Naive thymus-derived CD4-positive, alpha-beta T cell (primary cell): ENCODE measurements at regions not wholly inside any gene's neighbourhood (a gene's known extent, or its start where the extent isn't known, plus 50 kb on each side); places are given as distances from the start of the nearest gene placed in this dataset.
"Not testable (repeated sequence)": the region's sequence is repeated elsewhere in the genome, so short reads cannot be mapped to it uniquely, and the experiment has no call there.

ENCODE experiments used
- ATAC-seq: fragments of 150-1000 bp; cut with Tn5 transposase; 2 replicates; pipeline ENCODE4 v1.10.0; 2021; ENCODE audit warnings: mild to moderate bottlenecking, moderate library complexity
- CTCF ChIA-PET: fragments of 350-600 bp; sonication (Branson Sonifier 250); formaldehyde crosslinking; loops from one replicate; lab custom pipeline; 2021; ENCODE audit warnings: antibody characterized with exemption; lab: Charles Lee
- POLR2A ChIA-PET: fragments of 350-600 bp; sonication (Branson Sonifier 250); formaldehyde crosslinking; loops from one replicate; lab custom pipeline; 2021; ENCODE audit warnings: antibody characterized with exemption, inconsistent platforms; lab: Charles Lee
- DNase-seq, 9 donors: peaks; one replicate each; pipeline versions ENCODE4 v3.0.0 to v3.0.0-alpha.2; 2020 to 2022; ENCODE audit warnings: mixed read lengths in 1 of 9
- H3K27ac ChIP-seq: one replicate; pipeline ENCODE4 v1.7.0; 2013; ENCODE audit warnings: mild to moderate bottlenecking, low read depth, low read length, moderate library complexity
- H3K27me3 ChIP-seq, 2 donors: one replicate each; pipeline ENCODE4 v1.7.0; 2013; ENCODE audit warnings: low read length in 2 of 2, mild to moderate bottlenecking in 2 of 2, moderate library complexity in 2 of 2; ENCODE audit not compliant: control insufficient read depth in 2 of 2, insufficient read depth in 2 of 2
- H3K36me3 ChIP-seq, 3 experiments: 1 replicate in 2 of 3; 2 replicates in 1 of 3; pipeline ENCODE4 v1.7.0; 2013; ENCODE audit warnings: low read length in 3 of 3, mild to moderate bottlenecking in 3 of 3, moderate library complexity in 1 of 3; ENCODE audit not compliant: insufficient read depth in 3 of 3, control insufficient read depth in 2 of 3
- H3K4me1 ChIP-seq, 2 donors: one replicate each; pipeline ENCODE4 v1.7.0; 2013; ENCODE audit warnings: low read length in 2 of 2, mild to moderate bottlenecking in 2 of 2, moderate library complexity in 1 of 2; ENCODE audit not compliant: control insufficient read depth in 2 of 2, insufficient read depth in 2 of 2
- H3K4me3 ChIP-seq: 2 replicates; pipeline ENCODE4 v1.7.0; 2013; ENCODE audit warnings: mild to moderate bottlenecking, low read length
- H3K9me3 ChIP-seq, 3 experiments: 1 replicate in 2 of 3; 2 replicates in 1 of 3; pipeline ENCODE4 v1.7.0; 2013; ENCODE audit warnings: low read length in 3 of 3; ENCODE audit not compliant: control insufficient read depth in 2 of 3
- H3K27ac Mint-ChIP-seq, 9 donors: one replicate each; pipeline ENCODE4 v1.8.0; 2020 to 2022; ENCODE audit warnings: mixed read lengths in 9 of 9, mild to moderate bottlenecking in 8 of 9, moderate library complexity in 5 of 9, inconsistent platforms in 2 of 9
- H3K27me3 Mint-ChIP-seq, 5 donors: one replicate each; pipeline ENCODE4 v1.8.0; 2021 to 2022; ENCODE audit warnings: mixed read lengths in 5 of 5, mild to moderate bottlenecking in 1 of 5
- H3K36me3 Mint-ChIP-seq, 5 donors: one replicate each; pipeline ENCODE4 v1.8.0; 2020 to 2022; ENCODE audit warnings: mixed read lengths in 5 of 5, mild to moderate bottlenecking in 3 of 5, inconsistent platforms in 1 of 5
- H3K4me1 Mint-ChIP-seq, 7 donors: one replicate each; pipeline ENCODE4 v1.8.0; 2020 to 2022; ENCODE audit warnings: mixed read lengths in 7 of 7, mild to moderate bottlenecking in 3 of 7, inconsistent platforms in 1 of 7
- H3K4me3 Mint-ChIP-seq, 10 donors: one replicate each; pipeline ENCODE4 v1.8.0; 2020 to 2022; ENCODE audit warnings: mild to moderate bottlenecking in 10 of 10, mixed read lengths in 10 of 10, moderate library complexity in 6 of 10, inconsistent platforms in 2 of 10
- H3K9me3 Mint-ChIP-seq, 11 donors: one replicate each; pipeline ENCODE4 v1.8.0; 2020 to 2022; ENCODE audit warnings: mixed read lengths in 11 of 11, mild to moderate bottlenecking in 4 of 11, inconsistent platforms in 1 of 11, moderate library complexity in 1 of 11
- intact Hi-C, 2 donors: fragments of 100-400 bp; cut with micrococcal nuclease; formaldehyde crosslinking; loops; one replicate each; pipeline ENCODE4 v1.15.1; 2023

- H3K27me3 Mint-ChIP-seq, H3K36me3 ChIP-seq, ATAC-seq, POLR2A ChIA-PET, CTCF ChIA-PET, DNase-seq, H3K27me3 ChIP-seq, H3K4me3 ChIP-seq, H3K36me3 Mint-ChIP-seq, H3K27ac ChIP-seq, H3K9me3 ChIP-seq, H3K27ac Mint-ChIP-seq, H3K4me1 ChIP-seq, H3K4me3 Mint-ChIP-seq, H3K4me1 Mint-ChIP-seq, intact Hi-C loops: not testable (repeated sequence)
- peaks cover 8 to 49% (median 16%) of the 10 kb centered on the region in 11 donors for H3K9me3 Mint-ChIP-seq
These were observed 975.7 kb downstream of the TBC1D32 start for GRCh38 chr6:120358535-120358934.

GRCh38 chr6:120357447-120357846 is 976.8 kb downstream of the TBC1D32 start:
- ChIA-PET POLR2A (no interaction called here), CTCF (no interaction called here)
- ATAC-seq: no peak
- DNase-seq: no peak
- H3K36me3 ChIP-seq: no peaks in the 10 kb centered on the region
- H3K4me3 ChIP-seq: no peak overlapping the region
- Mint-ChIP-seq H3K27me3 (no peaks in the 10 kb centered on the region), H3K9me3 (peaks cover 7 to 48% (median 15%) of the 10 kb centered on the region in 11 donors), H3K4me3 (no peak overlapping the region), H3K36me3 (peaks cover 0 to 4% (median 0%) of the 10 kb centered on the region in 5 donors), H3K4me1 (no peaks in the 10 kb centered on the region), H3K27ac (no peak overlapping the region)
- intact Hi-C loops: no loop called here
- H3K4me1 ChIP-seq: no peaks in the 10 kb centered on the region
- no peaks in the 10 kb centered on the region for H3K27me3 ChIP-seq
- H3K9me3 ChIP-seq: no peaks in the 10 kb centered on the region
- H3K27ac ChIP-seq: no peak overlapping the region

- Histone ChIP-seq H3K4me1 (no peaks in the 10 kb centered on the region), H3K27me3 (no peaks in the 10 kb centered on the region), H3K27ac (no peak overlapping the region), H3K9me3 (no peaks in the 10 kb centered on the region), H3K4me3 (no peak overlapping the region), H3K36me3 (no peaks in the 10 kb centered on the region)
- intact Hi-C loops: no loop called here
- DNase-seq (no peak), ATAC-seq (no peak)
- Mint-ChIP-seq H3K4me1 (no peaks in the 10 kb centered on the region), H3K27me3 (no peaks in the 10 kb centered on the region), H3K36me3 (peaks cover 0 to 4% (median 0%) of the 10 kb centered on the region in 5 donors), H3K4me3 (no peak overlapping the region), H3K27ac (no peak overlapping the region), H3K9me3 (peaks cover 6 to 41% (median 13%) of the 10 kb centered on the region in 11 donors)
- ChIA-PET CTCF (no interaction called here), POLR2A (no interaction called here)
These were observed 978.5 kb downstream of the TBC1D32 start for GRCh38 chr6:120355822-120356221.

GRCh38 chr6:120354452-120355098 is 979.7 kb downstream of the TBC1D32 start:
- DNase-seq (peak in 1 of 9 donors; percentile 1), ATAC-seq (no peak)
- no peaks in the 10 kb centered on the region for H3K36me3 ChIP-seq
- no peaks in the 10 kb centered on the region for H3K27me3 Mint-ChIP-seq
- ChIA-PET CTCF (no interaction called here), POLR2A (no interaction called here)
- H3K4me3 ChIP-seq: no peak overlapping the region
- H3K36me3 Mint-ChIP-seq: peaks cover 0 to 4% (median 0%) of the 10 kb centered on the region in 5 donors
- intact Hi-C loops: no loop called here
- no peaks in the 10 kb centered on the region for H3K9me3 ChIP-seq
- no peaks in the 10 kb centered on the region for H3K4me1 ChIP-seq
- no peak overlapping the region for H3K4me3 Mint-ChIP-seq
- no peaks in the 10 kb centered on the region for H3K27me3 ChIP-seq
- H3K27ac Mint-ChIP-seq: no peak overlapping the region
- H3K9me3 Mint-ChIP-seq: peaks cover 4 to 30% (median 11%) of the 10 kb centered on the region in 11 donors
- H3K27ac ChIP-seq: no peak overlapping the region
- no peaks in the 10 kb centered on the region for H3K4me1 Mint-ChIP-seq

GRCh38 chr6:120352491-120352890 is 981.8 kb downstream of the TBC1D32 start:
- no peaks in the 10 kb centered on the region for H3K27me3 ChIP-seq
- no peak overlapping the region for H3K4me3 ChIP-seq
- H3K9me3 ChIP-seq: no peaks in the 10 kb centered on the region
- no peak overlapping the region for H3K27ac ChIP-seq
- CTCF ChIA-PET: no interaction called here
- no peaks in the 10 kb centered on the region for H3K4me1 ChIP-seq
- Mint-ChIP-seq H3K4me1 (no peaks in the 10 kb centered on the region), H3K4me3 (no peak overlapping the region), H3K27me3 (no peaks in the 10 kb centered on the region), H3K27ac (no peak overlapping the region), H3K36me3 (no peaks in the 10 kb centered on the region), H3K9me3 (peaks cover 0 to 13% (median under 1%) of the 10 kb centered on the region in 11 donors)
- DNase-seq: no peak
- no peaks in the 10 kb centered on the region for H3K36me3 ChIP-seq
- POLR2A ChIA-PET: no interaction called here
- intact Hi-C loops: no loop called here
- no peak for ATAC-seq

- Mint-ChIP-seq H3K4me3 (no peak overlapping the region), H3K36me3 (no peaks in the 10 kb centered on the region), H3K27me3 (no peaks in the 10 kb centered on the region), H3K9me3 (peaks cover 0 to 4% (median 0%) of the 10 kb centered on the region in 11 donors), H3K27ac (no peak overlapping the region), H3K4me1 (no peaks in the 10 kb centered on the region)
- no peak for ATAC-seq
- no peaks in the 10 kb centered on the region for H3K4me1 ChIP-seq
- ChIA-PET POLR2A (no interaction called here), CTCF (no interaction called here)
- intact Hi-C loops: loop anchor here in 1 of 2 donors (2.0 kb wide), 1 partner anchor 64 kb away; no protein-coding TSS in a partner anchor
- no peaks in the 10 kb centered on the region for H3K9me3 ChIP-seq
- no peak for DNase-seq
- H3K4me3 ChIP-seq: no peak overlapping the region
- no peaks in the 10 kb centered on the region for H3K36me3 ChIP-seq
- H3K27me3 ChIP-seq: no peaks in the 10 kb centered on the region
- no peak overlapping the region for H3K27ac ChIP-seq
These were observed 985.4 kb downstream of the TBC1D32 start for GRCh38 chr6:120348926-120349325.

- H3K4me3 Mint-ChIP-seq: no peak overlapping the region
- H3K4me1 Mint-ChIP-seq: no peaks in the 10 kb centered on the region
- no peak overlapping the region for H3K4me3 ChIP-seq
- DNase-seq (no peak), ATAC-seq (no peak)
- H3K27me3 ChIP-seq: no peaks in the 10 kb centered on the region
- ChIA-PET POLR2A (no interaction called here), CTCF (no interaction called here)
- no peak overlapping the region for H3K27ac ChIP-seq
- no peaks in the 10 kb centered on the region for H3K36me3 ChIP-seq
- H3K9me3 ChIP-seq: no peaks in the 10 kb centered on the region
- no peaks in the 10 kb centered on the region for H3K27me3 Mint-ChIP-seq
- no peak overlapping the region for H3K27ac Mint-ChIP-seq
- no peaks in the 10 kb centered on the region for H3K36me3 Mint-ChIP-seq
- intact Hi-C loops: no loop called here
- H3K9me3 Mint-ChIP-seq: peaks cover 0 to 5% (median under 1%) of the 10 kb centered on the region in 11 donors
- no peaks in the 10 kb centered on the region for H3K4me1 ChIP-seq
These were observed 979.0 kb upstream of the MAN1A1 start for GRCh38 chr6:120328521-120328920.
